Neural cell (in vitro differentiated cells): ENCODE measurements at regions not wholly inside any gene's neighbourhood (a gene's known extent, or its start where the extent isn't known, plus 50 kb on each side); places are given as distances from the start of the nearest gene placed in this dataset.

Experiments
- H2AFZ ChIP-seq: fragments of 200-600, 300-800 bp; sonication (generic), shearing (Covaris generic); 2 replicates; pipeline ENCODE4 v1.6.0; 2014; ENCODE audit warnings: low read depth, mild to moderate bottlenecking, antibody characterized with exemption, low read length, moderate library complexity
- H3F3A ChIP-seq: fragments of 200-600 bp; shearing (Covaris generic); 2 replicates; pipeline ENCODE4 v1.6.1; 2016; ENCODE audit warnings: mild to moderate bottlenecking, moderate library complexity, mixed read lengths, antibody characterized with exemption, low read length; ENCODE audit not compliant: insufficient read depth, poor library complexity, severe bottlenecking
- H3K27ac ChIP-seq: fragments of 200-600, 300-800 bp; sonication (generic), shearing (Covaris generic); 2 replicates; pipeline ENCODE4 v1.5.1; 2014; ENCODE audit warnings: mild to moderate bottlenecking, low read length, moderate library complexity
- H3K27me3 ChIP-seq: fragments of 300-800, 200-600 bp; sonication (generic), shearing (Covaris generic); 2 replicates; pipeline ENCODE4 v1.6.0; 2014; ENCODE audit warnings: mild to moderate bottlenecking, low read depth, low read length, moderate library complexity; ENCODE audit not compliant: insufficient read depth
- H3K36me3 ChIP-seq: fragments of 300-800, 200-600 bp; sonication (generic), shearing (Covaris generic); 2 replicates; pipeline ENCODE4 v1.5.1; 2014; ENCODE audit warnings: mild to moderate bottlenecking, antibody characterized with exemption, low read length, moderate library complexity; ENCODE audit not compliant: insufficient read depth
- H3K4me2 ChIP-seq: fragments of 300-800, 200-600 bp; sonication (generic), shearing (Covaris generic); 2 replicates; pipeline ENCODE4 v1.6.0; 2014; ENCODE audit warnings: mild to moderate bottlenecking, low read length
- H3K4me3 ChIP-seq: fragments of 300-800, 200-600 bp; sonication (generic), shearing (Covaris generic); 2 replicates; pipeline ENCODE4 v1.5.1; 2014; ENCODE audit warnings: mild to moderate bottlenecking, low read length, moderate library complexity
- H3K79me2 ChIP-seq: fragments of 200-600 bp; shearing (Covaris generic); replicated peaks from 2 replicates; pipeline ENCODE4 v1.6.0; 2014; ENCODE audit warnings: mild to moderate bottlenecking, low read length, moderate library complexity; ENCODE audit not compliant: insufficient read depth
- H3K9ac ChIP-seq: fragments of 300-800, 200-600 bp; sonication (generic), shearing (Covaris generic); 2 replicates; pipeline ENCODE4 v1.6.1; 2016; ENCODE audit warnings: mild to moderate bottlenecking, low read length, mixed read lengths
- H3K9me2 ChIP-seq: fragments of 200-600 bp; shearing (Covaris generic); 2 replicates; pipeline ENCODE4 v1.6.1; 2016; ENCODE audit warnings: mild to moderate bottlenecking, low read length, mixed read lengths; ENCODE audit not compliant: insufficient read depth
- H3K9me3 ChIP-seq: fragments of 200-600, 300-800 bp; sonication (generic), shearing (Covaris generic); 2 replicates; pipeline ENCODE4 v1.6.1; 2016; ENCODE audit warnings: mild to moderate bottlenecking, mixed run types, low read length, moderate library complexity, mixed read lengths
- H4K20me1 ChIP-seq: fragments of 200-600 bp; shearing (Covaris generic); 2 replicates; pipeline ENCODE4 v1.6.1; 2016; ENCODE audit warnings: mild to moderate bottlenecking, mixed run types; ENCODE audit not compliant: insufficient read depth
- EP300 ChIP-seq: fragments of 450-650 bp; conservative IDR thresholded peaks from 2 replicates; pipeline ENCODE4 v1.6.1; 2014; ENCODE audit warnings: antibody characterized with exemption, mild to moderate bottlenecking, moderate library complexity; ENCODE audit not compliant: poor library complexity, severe bottlenecking
- EZH2 ChIP-seq: fragments of 200-600, 300-800 bp; shearing (Covaris generic), sonication (generic); IDR thresholded peaks from 2 replicates; pipeline ENCODE4 v1.6.1; 2014; ENCODE audit warnings: antibody characterized with exemption, low read length, borderline replicate concordance, mild to moderate bottlenecking; ENCODE audit not compliant: insufficient read depth, poor library complexity, severe bottlenecking
- MXI1 ChIP-seq: fragments of 450-650 bp; conservative IDR thresholded peaks from 2 replicates; pipeline ENCODE4 v1.6.1; 2014; ENCODE audit warnings: antibody characterized with exemption, mild to moderate bottlenecking; ENCODE audit not compliant: poor library complexity, severe bottlenecking
- POLR2AphosphoS5 ChIP-seq: IDR thresholded peaks from 2 replicates; pipeline ENCODE4 v1.6.1; 2012
- RAD21 ChIP-seq: fragments of 450-650 bp; conservative IDR thresholded peaks from 2 replicates; pipeline ENCODE4 v1.6.1; 2014; ENCODE audit warnings: antibody characterized with exemption, mild to moderate bottlenecking, moderate library complexity
- REST ChIP-seq: IDR thresholded peaks from 2 replicates; pipeline ENCODE4 v1.6.1; 2012; ENCODE audit warnings: borderline replicate concordance
- SMC3 ChIP-seq: fragments of 450-650 bp; conservative IDR thresholded peaks from 2 replicates; pipeline ENCODE4 v1.6.1; 2014; ENCODE audit warnings: antibody characterized with exemption, mild to moderate bottlenecking, moderate library complexity; ENCODE audit not compliant: poor library complexity
- TAF1 ChIP-seq: IDR thresholded peaks from 2 replicates; pipeline ENCODE4 v1.6.1; 2012; ENCODE audit warnings: low read depth
- TF ChIP-seq, protein P1 (sequence below): fragments of 450-650 bp; IDR thresholded peaks from 2 replicates; pipeline ENCODE4 v1.5.1; 2014; ENCODE audit warnings: antibody characterized with exemption, mild to moderate bottlenecking, moderate library complexity; ENCODE audit not compliant: poor library complexity, severe bottlenecking

GRCh38 chr6:170089963-170090362 is 200.9 kb downstream of the DLL1 start:
- Histone ChIP-seq H2AFZ (no peak overlapping the region), H3K79me2 (no peaks in the 10 kb centered on the region), H3K4me2 (no peak overlapping the region), H3K4me3 (no peak overlapping the region), H3K36me3 (no peaks in the 10 kb centered on the region), H3K27me3 (no peaks in the 10 kb centered on the region), H3K9me3 (no peaks in the 10 kb centered on the region), H3K9me2 (no peaks in the 10 kb centered on the region), H3F3A (no peaks in the 10 kb centered on the region), H3K27ac (no peak overlapping the region), H3K9ac (no peak overlapping the region), H4K20me1 (no peaks in the 10 kb centered on the region)
- TF ChIP-seq RAD21 = no peak
- TF ChIP-seq POLR2AphosphoS5 = no peak
- no peak for TF ChIP-seq TAF1
- TF ChIP-seq, protein P1, sequence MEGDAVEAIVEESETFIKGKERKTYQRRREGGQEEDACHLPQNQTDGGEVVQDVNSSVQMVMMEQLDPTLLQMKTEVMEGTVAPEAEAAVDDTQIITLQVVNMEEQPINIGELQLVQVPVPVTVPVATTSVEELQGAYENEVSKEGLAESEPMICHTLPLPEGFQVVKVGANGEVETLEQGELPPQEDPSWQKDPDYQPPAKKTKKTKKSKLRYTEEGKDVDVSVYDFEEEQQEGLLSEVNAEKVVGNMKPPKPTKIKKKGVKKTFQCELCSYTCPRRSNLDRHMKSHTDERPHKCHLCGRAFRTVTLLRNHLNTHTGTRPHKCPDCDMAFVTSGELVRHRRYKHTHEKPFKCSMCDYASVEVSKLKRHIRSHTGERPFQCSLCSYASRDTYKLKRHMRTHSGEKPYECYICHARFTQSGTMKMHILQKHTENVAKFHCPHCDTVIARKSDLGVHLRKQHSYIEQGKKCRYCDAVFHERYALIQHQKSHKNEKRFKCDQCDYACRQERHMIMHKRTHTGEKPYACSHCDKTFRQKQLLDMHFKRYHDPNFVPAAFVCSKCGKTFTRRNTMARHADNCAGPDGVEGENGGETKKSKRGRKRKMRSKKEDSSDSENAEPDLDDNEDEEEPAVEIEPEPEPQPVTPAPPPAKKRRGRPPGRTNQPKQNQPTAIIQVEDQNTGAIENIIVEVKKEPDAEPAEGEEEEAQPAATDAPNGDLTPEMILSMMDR = no peak
- TF ChIP-seq EP300 = no peak
- TF ChIP-seq MXI1 = no peak
- TF ChIP-seq SMC3 = no peak
- TF ChIP-seq EZH2 = no peak
- TF ChIP-seq REST = no peak

GRCh38 chr6:170088582-170088955 is 202.3 kb downstream of the DLL1 start:
- Histone ChIP-seq H3K4me3 (no peak overlapping the region), H3K9ac (no peak overlapping the region)
- TF ChIP-seq SMC3 = no peak
- no peak for TF ChIP-seq EP300
- no peak for TF ChIP-seq TAF1

More at GRCh38 chr6:170088582-170088955, 202.3 kb downstream of the DLL1 start:
- no peak overlapping the region for H3K4me2 ChIP-seq
- no peaks in the 10 kb centered on the region for H4K20me1 ChIP-seq
- no peaks in the 10 kb centered on the region for H3F3A ChIP-seq
- H3K9me2 ChIP-seq = no peaks in the 10 kb centered on the region
- H3K27ac ChIP-seq = no peak overlapping the region
- H3K36me3 ChIP-seq = no peaks in the 10 kb centered on the region
- no peak overlapping the region for H2AFZ ChIP-seq
- H3K27me3 ChIP-seq = no peaks in the 10 kb centered on the region
- no peaks in the 10 kb centered on the region for H3K9me3 ChIP-seq
- no peaks in the 10 kb centered on the region for H3K79me2 ChIP-seq
